Left lung (tissue), 4 donors: ENCODE measurements at regions not wholly inside any gene's neighbourhood (a gene's known extent, or its start where the extent isn't known, plus 50 kb on each side); places are given as distances from the start of the nearest gene placed in this dataset.

Experiments used
- ATAC-seq: fragments of 200-7000 bp; cut with Tn5 transposase; one replicate; pipeline ENCODE4 v1.9.1; 2020; ENCODE audit warnings: moderate library complexity
- DNase-seq, 4 donors: peaks; one replicate each; pipeline ENCODE4 v3.0.0-alpha.2; 2013 to 2020
- H3K27ac ChIP-seq, 2 donors: fragments of 200-600 bp; sonication (generic) in 1 of 2; one replicate each; pipeline versions ENCODE4 v1.5.0 to v1.8.0; 2020 to 2021
- H3K27me3 ChIP-seq, 2 donors: fragments of 200-600 bp; sonication (generic) in 1 of 2; one replicate each; pipeline versions ENCODE4 v1.5.0 to v1.8.0; 2020 to 2021
- H3K36me3 ChIP-seq, 2 donors: fragments of 200-600 bp; sonication (generic) in 1 of 2; one replicate each; pipeline versions ENCODE4 v1.5.0 to v1.8.0; 2020 to 2021
- H3K4me1 ChIP-seq, 2 donors: fragments of 200-600 bp; one replicate each; pipeline ENCODE4 v1.8.0; 2021
- H3K4me3 ChIP-seq, 2 donors: fragments of 200-600 bp; sonication (generic) in 1 of 2; one replicate each; pipeline versions ENCODE4 v1.5.0 to v1.8.0; 2020 to 2021; ENCODE audit warnings: mild to moderate bottlenecking in 1 of 2
- H3K9me3 ChIP-seq, 2 donors: fragments of 200-600 bp; sonication (generic) in 1 of 2; one replicate each; pipeline versions ENCODE4 v1.5.0 to v1.8.0; 2020 to 2021
- CTCF ChIP-seq, 2 donors: fragments of 200-600 bp; sonication (generic) in 1 of 2; IDR thresholded peaks; one replicate each; pipeline versions ENCODE4 v1.5.0 to v1.8.0; 2021; ENCODE audit warnings: antibody characterized with exemption in 2 of 2
- intact Hi-C, 2 donors: fragments of 100-400 bp; cut with DNase I; formaldehyde crosslinking; loops; one replicate each; pipeline versions ENCODE4 v1.11.2 to v1.14.2; 2022
- donor health status: DM: no; HTN: yes; CAD: no.
- donor health status: DM: no; HTN: no; CAD: no.

DNA sequence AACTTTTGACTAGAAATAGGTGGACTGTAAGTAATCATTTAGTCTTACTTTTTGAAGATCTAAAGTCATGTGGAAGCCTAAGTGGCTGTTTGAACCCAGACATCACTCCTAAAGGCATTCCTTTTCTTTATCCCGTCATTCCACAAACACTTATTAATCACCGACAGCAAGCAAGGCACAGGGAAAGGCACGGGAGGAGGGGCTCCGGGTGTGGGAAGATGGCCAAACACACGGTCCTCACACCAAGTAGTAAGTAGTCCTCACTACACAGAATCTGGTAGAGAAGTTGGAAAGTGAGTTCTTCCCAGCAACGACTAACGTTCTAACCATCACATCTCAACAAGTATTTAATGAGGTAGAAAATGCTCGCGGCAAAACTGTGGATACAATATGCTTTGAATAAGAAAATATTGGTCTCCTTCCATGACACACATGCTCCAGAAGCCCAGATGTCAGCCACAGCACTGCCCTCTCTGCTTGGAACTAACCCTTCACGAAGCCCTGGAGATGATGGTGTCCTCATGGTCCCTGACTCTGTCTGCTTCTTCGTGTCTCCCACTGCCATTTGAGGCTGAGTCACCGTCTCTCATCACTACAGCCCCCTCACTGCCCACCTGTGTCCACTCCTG, 202.2 kb downstream of the OPA1 start:
- H3K4me1 ChIP-seq = peaks cover 0 to 10% of the 10 kb centered on the region in 2 donors
- no peaks in the 10 kb centered on the region for H3K36me3 ChIP-seq
- intact Hi-C loops = loop anchor here in 1 of 2 donors (10.0 kb wide), 1 partner anchor 180 kb away; no protein-coding TSS in a partner anchor
- no peak overlapping the region for H3K4me3 ChIP-seq
- no peaks in the 10 kb centered on the region for H3K9me3 ChIP-seq
- no peaks in the 10 kb centered on the region for H3K27me3 ChIP-seq
- no peak for ATAC-seq
- DNase-seq = no peak
- H3K27ac ChIP-seq = no peak overlapping the region
- no peak for TF ChIP-seq CTCF (IDR thresholded peaks at IDR 0.05)

GRCh38 chr3:193796089-193796488, 203.1 kb downstream of the OPA1 start:
- Histone ChIP-seq H3K27ac (no peak overlapping the region), H3K9me3 (no peaks in the 10 kb centered on the region), H3K4me3 (no peak overlapping the region), H3K27me3 (no peaks in the 10 kb centered on the region), H3K36me3 (no peaks in the 10 kb centered on the region), H3K4me1 (peaks cover 0 to 9% of the 10 kb centered on the region in 2 donors)
- no peak for TF ChIP-seq CTCF (IDR thresholded peaks at IDR 0.05)
- ATAC-seq = no peak
- no peak for DNase-seq
- intact Hi-C loops = loop anchor here in 1 of 2 donors (10.0 kb wide), 1 partner anchor 179 kb away; no protein-coding TSS in a partner anchor

- TF ChIP-seq CTCF (IDR thresholded peaks at IDR 0.05) = no peak
- ATAC-seq (no peak), DNase-seq (no peak)
- intact Hi-C loops = loop anchor here in 1 of 2 donors (10.0 kb wide), 1 partner anchor 177 kb away; no protein-coding TSS in a partner anchor
- Histone ChIP-seq H3K4me1 (peaks cover 0 to 8% of the 10 kb centered on the region in 2 donors), H3K27me3 (no peaks in the 10 kb centered on the region), H3K9me3 (no peaks in the 10 kb centered on the region), H3K27ac (no peak overlapping the region), H3K4me3 (no peak overlapping the region), H3K36me3 (no peaks in the 10 kb centered on the region)
Observed at GRCh38 chr3:193797566-193797965, 204.6 kb downstream of the OPA1 start.

GRCh38 chr3:193798051-193798450, 205.0 kb downstream of the OPA1 start:
- no peak for ATAC-seq
- H3K4me1 ChIP-seq = peaks cover 0 to 8% of the 10 kb centered on the region in 2 donors

More at GRCh38 chr3:193798051-193798450, 205.0 kb downstream of the OPA1 start:
- Histone ChIP-seq H3K27me3 (no peaks in the 10 kb centered on the region), H3K36me3 (no peaks in the 10 kb centered on the region), H3K4me3 (no peak overlapping the region), H3K27ac (no peak overlapping the region), H3K9me3 (no peaks in the 10 kb centered on the region)
- intact Hi-C loops = loop anchor here in 1 of 2 donors (10.0 kb wide), 1 partner anchor 177 kb away; no protein-coding TSS in a partner anchor
- no peak for DNase-seq
- no peak for TF ChIP-seq CTCF (IDR thresholded peaks at IDR 0.05)
